Activated CD4-positive, alpha-beta T cell treated with anti-CD3 and anti-CD28 coated beads, Interleukin-2, Interleukin-4, amounts not matched to agents 100 ng/mL and 50 ng/mL, durations not matched to agents 16 hours and 8 hours (primary cell): ENCODE measurements at regions not wholly inside any gene's neighbourhood (a gene's known extent, or its start where the extent isn't known, plus 50 kb on each side); places are given as distances from the start of the nearest gene placed in this dataset.
A peak's percentile ranks its signal among the peaks of the same experiment; 100 is the strongest.

ENCODE experiments used
- DNase-seq: peaks from one replicate; pipeline ENCODE4 v3.0.0-alpha.2; 2020; ENCODE audit warnings: low spot score

DNA sequence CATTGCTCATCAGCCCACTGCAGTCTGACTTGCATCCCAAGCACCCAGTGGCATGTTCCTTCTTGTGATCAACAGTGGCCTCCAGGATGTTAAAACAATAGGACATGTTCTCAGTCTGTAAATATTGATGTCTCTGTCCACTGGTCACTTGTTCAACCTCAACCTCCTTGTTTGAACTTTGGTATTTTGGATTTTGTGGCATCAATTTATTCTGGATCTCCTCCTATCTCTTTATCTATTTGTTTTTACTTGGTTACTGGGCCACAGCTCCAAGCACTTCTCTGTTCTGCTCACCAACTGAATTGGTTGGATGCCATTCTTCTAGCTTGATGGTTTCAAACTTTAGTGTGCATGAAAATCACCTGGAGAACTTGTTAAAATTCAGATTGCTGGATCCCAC, 1414.8 kb upstream of the CELF4 start:
- DNase-seq = no peak

DNA sequence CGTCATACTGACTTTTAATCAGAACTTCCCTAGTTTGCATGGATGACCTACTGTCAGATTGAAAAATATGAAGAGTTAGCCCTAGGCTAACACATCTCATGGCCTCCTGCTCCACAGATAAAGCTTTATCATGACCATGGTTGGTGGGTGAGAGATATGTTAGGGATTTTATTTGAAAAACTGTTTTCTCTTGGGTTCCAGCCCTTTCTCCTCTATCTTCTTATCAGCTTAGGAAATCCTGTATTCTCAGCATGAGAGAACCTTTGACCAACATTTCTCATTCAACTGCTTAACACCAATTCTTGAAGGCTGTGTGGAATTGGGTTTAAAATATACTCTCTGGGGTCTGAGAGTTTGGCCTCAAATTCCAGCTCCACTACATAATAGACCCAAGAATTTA, 1407.0 kb upstream of the CELF4 start:
- no peak for DNase-seq

DNA sequence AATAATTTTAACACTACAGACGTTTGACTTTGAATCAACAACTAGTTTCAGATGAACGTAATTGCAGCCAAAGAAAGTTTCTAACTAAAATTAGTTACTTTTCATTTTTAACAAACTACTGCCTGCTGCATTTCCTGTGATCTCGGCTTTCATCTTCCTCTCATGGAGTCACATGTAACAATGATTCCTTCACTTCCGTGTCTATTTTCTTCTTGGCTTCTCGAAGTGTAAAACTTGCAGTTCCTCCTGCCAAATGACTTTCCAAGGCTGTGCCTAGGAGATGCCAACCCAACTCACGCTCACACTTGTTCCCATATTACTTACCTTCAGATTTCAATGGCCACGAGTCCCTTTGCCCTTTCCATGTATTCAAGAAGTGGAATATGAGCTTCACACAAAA, 1406.3 kb upstream of the CELF4 start:
- no peak for DNase-seq

DNA sequence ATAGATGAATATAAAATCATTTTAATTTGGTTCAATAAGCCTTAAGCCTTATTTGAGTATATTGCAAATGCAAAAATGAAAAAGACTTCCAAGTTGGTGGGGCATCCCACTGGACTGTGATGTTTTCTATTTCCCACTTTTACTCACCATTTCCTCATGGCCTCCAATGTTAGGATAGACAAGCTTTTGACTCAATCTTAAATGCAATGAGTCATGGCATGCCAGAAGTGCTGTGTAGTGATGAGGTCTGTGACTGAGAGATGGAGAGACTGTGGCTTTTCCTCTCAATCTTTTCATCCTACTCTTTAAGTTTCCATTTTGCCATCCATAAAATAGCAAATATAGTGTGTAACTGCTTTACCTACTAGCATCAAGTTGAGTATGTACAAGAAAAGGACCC, 1401.2 kb upstream of the CELF4 start:
- no peak for DNase-seq

DNA sequence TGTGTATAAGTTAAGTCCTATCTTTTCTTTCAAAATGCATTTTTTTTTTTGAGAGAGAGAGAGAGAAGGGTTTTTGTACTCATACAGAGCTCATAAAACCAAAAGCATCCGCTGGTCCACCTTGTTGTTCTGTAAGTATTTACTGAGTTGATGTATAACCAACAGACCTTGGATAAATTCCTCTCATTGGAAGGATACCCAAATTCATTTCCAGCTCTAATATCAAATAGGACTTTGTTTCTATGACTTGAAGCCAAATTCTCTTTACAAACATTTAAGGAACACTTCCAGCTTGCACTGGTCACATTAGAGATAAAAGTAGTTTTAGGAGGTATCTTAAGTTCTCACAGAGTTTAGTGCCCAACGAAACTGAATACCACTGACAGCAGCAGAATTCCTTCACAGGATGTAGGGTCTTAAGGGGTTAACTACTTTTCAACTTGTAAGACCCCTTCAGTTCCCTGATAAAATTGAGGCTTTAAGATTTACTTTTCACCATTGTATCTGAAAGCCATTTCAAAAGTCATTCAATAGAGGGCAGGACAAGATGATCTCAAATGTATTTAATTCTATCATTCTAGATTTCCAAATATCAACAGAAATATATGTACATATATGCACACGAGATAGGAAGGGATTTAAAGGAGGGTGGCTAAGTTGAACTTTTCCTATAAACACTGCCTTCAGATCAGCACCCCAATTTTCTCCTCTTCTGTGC, 1398.5 kb upstream of the CELF4 start:
- no peak for DNase-seq

DNA sequence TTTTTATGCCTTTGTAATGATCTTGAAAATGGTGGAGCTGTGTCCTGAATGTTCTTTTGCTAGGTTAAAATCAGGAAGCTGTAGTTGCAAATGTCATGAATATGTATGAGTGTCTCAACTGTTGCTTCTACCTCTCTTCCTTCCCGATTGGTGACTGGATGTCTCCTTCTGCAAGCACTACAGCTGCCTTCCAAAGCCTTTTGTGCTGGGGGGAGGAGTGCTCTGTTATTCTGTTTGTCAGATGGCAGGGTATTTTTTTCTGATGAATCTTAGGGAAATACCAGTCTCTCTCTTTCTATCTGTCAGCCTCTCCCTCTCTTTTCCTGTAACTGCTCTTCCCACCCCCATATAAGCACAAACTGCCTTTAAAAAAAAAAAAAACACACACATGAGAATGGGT, 1396.3 kb upstream of the CELF4 start:
- no peak for DNase-seq

DNA sequence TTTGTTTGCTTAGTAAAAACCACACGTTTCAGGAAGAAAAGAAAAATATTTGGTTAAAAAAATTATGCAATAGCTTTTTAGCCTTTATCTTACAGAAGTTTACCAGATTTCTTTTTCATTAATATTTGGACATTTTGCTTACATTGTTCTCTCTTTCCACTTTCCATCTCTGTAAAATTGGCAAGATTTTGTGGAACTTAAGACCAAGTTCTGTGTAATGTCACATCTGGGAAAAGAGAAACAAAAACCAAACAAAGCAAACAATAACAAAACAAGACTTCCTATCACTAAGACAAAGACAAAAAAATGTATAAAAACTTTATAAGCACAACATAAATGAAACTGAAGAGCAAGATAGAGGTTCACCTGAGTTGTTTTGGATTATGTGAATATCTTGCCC, 1392.1 kb upstream of the CELF4 start:
- no peak for DNase-seq

DNA sequence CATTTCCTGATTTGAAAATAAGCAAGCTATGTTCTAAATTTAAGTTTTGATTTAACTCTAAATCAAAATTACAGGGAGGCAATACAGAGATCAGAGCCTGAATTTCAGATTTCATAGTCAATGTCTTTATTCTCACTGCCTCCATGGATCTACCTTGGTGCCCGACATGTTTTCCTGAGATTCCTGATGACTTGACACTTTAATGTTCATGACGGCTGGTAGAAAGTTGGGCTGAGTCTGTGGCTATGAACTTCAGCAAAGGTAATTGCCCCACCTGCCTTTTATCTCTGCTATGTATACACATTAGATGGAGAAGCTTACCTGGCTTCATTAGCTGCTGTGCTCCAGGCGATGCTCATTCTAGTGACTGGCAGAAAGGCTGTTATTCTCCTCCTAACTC, 1390.5 kb upstream of the CELF4 start:
- no peak for DNase-seq

DNA sequence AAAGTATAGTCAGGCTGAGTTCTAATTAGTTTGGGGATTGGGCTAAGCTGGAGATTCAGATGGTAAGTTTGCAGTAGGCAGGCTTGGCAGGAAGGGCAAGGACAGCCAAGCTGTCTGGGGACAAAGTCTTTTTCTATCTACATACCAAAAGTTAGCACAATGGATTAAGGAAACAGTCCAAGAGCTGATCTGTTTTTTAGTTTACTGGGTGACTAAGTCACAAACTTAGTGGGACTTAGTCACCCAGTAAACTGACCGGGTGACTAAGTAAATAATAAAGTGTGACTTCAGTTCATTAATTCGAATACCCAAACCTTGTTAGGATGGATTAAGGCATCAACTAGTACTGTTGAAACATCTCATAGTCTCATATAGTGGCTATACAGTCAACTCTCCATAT, 1386.0 kb upstream of the CELF4 start:
- no peak for DNase-seq

DNA sequence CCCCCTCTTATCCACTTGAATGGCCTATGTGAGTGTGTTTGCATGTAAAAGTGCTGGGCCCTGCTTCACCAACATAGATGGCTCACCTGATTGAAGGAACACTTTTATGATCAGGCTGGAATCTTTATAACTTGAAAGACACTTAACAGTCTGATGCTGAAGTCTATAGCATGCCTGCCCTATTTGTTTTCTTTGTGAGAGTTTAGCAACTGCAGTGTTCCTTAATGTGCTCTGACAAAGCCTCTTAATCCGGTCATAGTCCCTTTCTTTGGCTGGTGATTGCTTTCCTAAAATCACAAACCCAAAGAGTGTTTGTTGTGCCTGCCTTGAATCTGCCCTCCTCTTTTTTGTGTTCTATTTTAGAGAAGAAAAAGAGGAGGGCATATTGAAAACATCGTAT, 1382.8 kb upstream of the CELF4 start:
- DNase-seq = no peak

DNA sequence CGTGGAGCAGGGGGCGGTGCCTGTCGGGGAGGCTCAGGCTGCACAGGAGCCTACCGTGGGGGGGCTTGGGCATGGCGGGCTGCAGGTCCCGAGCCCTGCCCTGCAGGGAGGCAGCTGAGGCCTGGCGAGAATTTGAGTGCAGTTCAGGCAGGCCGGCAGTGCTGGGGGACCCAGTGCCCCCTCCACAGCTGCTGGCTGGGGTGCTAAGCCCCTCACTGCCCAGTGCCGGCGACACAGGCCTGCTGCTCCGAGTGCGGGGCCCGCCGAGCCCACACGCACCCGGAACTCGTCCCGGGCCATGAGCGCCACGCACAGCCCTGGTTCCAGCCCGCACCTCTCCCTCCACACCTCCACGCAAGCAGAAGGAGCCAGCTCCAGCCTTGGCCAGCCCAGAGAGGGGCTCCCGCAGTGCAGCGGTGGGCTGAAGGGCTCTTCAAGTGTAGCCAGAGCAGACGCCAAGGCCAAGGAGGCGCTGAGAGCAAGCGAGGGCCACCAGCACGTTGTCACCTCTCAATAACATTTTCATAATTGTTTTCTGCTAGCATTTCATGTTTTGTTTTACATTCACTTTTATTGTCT, 1378.9 kb upstream of the CELF4 start:
- DNase-seq = no peak

DNA sequence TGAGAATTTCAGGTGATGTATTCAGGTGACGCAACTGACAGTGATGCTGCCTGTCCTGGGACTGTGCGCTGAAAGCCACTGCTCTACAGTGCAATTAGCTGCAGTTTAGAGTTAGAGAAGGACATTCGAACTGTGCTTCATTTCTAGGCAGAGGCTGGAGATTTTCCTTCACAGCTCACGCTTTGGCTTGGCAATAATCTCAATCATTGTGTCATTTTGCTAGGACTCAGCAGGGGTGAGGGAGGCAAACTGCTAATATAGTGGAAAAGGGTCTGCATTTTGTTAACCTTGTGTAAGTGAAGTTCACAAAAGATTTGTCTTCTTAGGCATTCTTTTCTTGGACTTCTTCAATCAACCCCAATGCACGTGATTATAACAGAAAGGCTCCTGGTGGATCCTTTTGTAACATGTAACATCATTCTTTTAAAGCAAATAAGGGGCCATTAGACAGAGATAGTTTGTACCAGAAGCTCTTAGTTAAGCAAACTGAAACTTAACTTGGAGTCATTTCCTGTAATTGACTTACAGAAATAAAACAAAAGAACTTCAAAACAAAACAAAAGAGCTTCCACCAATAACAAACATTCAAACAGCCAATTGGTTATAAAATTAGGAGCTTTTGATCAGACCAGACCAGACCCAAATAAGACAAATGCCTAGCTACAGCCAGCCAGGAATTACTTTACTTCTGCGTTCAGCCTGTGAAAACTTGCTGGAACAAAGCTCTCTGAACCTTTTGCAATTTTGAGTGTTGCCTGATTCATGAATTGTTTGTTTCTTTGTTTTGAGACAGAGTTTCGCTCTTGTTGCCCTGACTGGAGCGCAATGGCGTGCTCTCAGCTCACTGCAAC, 1376.3 kb upstream of the CELF4 start:
- no peak for DNase-seq

DNA sequence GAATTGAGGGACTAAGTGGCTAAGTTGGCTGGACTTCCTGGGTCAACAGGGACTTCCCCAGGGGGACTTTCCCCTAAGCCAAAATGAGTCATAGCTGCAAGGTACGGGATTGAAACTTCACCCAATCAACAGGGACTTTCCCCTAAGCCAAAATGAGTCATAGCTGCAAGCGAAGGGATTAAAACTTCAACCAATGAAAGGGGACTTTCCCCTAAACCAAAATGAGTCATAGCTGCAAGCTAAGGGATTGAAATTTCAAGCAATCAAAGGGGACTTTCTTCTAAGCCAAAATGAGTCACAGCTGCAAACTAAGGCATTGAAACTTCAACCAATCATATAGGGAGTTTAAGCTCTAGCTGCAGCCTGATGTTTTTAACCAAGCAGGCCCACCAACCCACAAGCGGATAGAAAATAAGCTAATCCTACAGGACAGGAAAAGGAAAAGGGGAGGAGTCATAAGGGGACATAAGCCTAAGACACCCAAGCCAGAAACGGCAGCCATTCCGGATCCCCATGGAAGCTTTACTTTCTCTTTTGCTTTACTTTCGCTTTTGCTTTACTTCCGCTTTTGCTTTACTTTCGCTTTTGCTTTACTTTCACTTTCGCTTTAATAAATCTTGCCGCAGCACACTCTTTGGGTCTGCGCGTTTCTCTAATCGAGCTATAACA, 1375.4 kb upstream of the CELF4 start:
- peak; percentile 90 for DNase-seq

DNA sequence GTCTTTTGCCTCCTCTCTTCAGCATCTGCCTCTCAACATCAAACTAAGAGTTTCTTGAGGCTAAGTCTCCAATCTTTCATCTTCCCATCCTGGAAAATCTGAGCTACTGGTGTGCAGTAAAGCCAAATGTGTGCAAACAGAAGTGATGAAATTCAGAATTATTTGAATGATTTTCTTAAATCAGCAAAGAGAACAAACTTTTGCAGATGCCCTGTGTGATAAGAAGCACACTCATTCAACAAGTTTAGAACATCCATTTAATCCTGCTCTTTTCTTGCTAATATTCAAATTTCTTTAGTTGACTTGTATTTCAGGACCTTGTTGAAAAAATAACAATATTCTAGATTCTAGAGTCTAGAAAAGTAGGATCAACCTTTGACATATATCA, 1374.9 kb upstream of the CELF4 start:
- peak; percentile 5 for DNase-seq

DNA sequence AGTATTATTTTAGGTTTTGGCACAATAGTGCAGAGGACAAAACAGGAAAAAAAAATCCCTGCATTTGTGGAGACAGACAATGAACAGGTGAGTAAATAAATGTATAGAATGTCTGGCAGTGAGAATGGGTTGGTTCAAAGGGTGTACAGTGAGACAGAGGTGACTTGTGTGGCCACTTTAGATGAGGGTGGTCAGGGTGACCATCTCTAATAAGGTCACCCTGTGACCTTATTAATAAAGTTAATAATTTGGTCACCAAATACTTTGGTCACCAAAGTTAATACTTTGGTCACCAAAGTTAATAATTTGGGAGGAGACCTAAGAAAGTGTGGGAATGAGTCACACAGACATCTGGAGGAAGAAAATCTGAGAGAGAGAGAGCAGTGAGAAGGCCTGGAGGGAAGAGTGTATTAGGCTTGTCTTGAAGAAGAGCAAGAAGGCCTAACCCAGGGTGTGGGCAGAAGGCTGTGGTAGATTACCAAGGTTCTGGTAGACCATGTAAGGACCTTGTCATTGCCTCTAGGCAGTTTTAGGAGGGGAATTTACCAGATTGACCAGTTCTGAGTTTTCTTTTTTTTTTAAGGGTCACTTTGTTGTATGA, 1368.4 kb upstream of the CELF4 start:
- no peak for DNase-seq

DNA sequence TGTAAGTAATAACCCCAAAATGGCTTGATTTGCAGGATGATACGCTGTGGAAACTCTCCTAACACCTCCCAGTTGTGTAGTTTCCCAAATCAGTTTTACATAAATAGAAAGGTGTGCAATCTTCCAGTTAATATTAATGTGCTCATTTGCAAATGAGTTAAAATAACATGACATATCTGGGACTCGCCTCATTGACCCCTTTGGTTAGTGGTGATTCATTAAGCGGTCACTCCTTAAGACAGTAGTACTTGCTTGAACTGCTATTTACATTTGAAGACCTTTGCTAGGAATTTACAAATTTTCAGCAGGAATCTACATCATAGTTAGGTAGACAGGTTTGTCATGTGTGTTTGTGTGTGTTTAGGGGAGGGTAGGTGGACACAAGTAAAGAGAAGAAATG, 1367.7 kb upstream of the CELF4 start:
- DNase-seq = no peak

DNA sequence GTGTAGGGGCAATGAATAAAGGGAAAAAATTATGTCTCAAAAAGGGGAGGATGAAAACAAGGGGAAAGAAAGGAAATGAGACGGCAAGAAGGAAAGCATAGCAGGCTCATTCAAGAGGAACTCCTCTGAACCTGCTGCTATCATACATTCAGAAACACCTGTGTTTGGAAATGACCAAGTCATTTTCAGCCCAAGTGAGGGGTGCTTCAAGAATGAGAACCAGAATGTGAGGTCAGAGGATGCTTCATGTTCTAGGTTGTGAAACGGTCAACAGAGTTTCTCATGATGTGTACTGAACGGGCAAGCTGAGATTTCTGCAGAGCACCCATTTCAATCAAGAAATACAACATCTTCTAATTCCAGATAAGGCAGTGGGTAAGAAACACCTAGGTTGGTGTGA, 1367.2 kb upstream of the CELF4 start:
- DNase-seq = no peak

DNA sequence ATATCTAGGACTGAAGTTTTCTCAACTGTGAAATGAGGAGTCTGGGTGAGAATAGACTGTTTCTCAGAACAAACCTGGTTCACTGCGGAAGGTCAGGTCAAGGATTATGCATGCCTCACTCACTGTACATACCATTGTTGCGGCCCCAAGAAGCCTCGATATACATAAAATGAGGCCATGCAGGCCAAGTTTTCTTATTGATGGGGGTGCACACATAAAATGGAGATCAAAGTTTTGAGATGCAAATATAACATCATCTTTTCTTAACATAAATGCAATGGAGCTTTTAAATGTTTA, 1366.1 kb upstream of the CELF4 start:
- DNase-seq = no peak

DNA sequence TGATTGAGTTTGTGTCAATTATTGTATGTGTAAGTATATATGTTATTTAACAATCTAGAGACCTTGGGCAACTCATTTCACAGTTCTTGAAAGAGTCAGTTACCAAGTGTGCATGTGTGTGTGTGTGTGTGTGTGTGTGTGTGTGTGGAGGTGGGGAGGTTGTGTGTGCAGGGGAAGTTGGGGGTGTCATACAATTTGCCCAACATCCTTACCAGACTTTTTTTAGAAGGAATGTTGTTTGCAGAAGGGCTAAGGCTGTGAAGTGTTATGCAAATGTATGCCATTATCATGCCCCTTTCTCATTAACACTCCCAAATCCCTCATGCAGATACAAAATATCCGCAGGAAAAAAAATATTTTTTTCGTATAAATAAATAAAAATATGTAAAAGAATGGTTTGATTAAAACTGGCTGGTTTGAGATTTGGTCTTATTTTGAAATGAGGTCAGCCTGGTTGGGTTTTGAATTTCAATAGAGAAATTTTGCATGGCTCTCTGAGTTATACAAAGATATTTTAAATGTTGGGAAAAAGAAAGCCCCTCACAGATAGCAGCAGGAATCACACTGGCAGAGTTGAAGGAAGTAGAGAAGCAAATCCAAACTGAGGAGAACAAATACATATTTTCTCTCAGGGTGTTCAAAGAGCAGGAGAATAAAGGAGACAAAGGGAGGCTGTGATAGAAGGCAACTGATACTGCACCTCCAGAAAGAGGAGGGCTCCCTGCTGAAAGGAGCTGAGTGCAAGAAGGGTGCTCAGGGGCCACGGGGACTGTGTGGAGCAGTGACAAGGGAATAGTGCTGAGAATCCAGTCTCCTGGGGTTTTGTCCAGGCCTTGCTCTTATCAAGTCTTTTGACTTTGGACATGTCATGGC, 1365.5 kb upstream of the CELF4 start:
- no peak for DNase-seq

DNA sequence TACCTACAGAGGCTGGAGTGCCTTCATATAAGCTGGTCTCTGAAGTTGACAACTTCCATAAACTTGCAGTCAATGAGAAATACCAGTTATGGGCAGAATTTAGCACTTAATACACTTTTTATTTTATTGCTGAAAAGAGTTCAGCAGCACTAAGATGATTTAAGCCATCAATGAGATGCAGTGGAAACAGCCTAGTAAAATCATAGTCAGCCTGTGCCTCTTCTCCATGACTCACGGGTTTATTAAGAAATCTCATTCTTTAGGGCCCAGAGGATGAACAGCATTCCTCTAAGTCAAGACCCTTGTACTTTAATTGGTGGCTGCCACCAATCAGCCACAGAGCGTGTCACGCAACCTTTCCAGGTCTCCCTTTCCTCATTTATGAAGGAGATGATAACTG, 1357.9 kb upstream of the CELF4 start:
- no peak for DNase-seq

DNA sequence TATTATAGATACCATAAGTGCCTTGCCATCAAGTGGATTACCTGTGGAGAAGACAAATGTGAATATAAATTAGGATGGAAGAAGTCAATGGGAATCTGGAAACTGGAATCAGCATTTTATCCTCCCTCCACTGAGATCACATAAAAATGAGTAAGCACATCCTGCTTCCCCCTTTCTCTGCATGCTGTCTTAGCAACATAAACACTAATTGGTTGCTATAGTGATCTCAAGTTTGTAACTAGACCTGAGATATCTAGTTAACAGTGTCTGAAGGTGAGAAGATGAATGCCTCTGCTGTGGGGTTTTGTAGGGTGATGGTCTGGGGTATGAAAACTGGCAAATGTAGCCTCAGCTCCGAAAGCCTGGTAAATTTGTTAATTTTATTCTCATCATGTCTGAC, 1357.5 kb upstream of the CELF4 start:
- DNase-seq = no peak

DNA sequence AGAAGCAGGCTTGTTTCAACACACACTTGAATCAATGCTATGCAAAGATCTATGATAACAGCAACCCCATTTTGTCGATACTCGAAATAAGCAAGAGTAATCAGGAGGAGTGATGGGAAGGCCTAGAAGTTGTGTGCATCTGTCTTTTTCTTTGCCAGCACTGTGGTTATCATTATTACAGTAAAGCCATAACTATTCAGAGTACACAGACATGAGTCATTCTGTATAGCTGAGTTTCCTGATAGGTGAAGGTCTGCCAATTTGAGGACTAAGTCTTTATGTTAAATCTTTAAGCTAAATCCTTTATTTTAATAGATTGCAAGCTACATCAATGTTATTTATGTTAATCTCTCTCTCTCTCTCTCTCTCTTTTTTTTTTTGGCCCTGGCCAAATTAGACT, 1344.4 kb upstream of the CELF4 start:
- no peak for DNase-seq
